ENCODE measurements at regions not wholly inside any gene's neighbourhood (a gene's known extent, or its start where the extent isn't known, plus 50 kb on each side); places are given as distances from the start of the nearest gene placed in this dataset.

GRCh38 chr2:41484858-41485234 lies 563.0 kb upstream of the PKDCC start:
- no peak for TF ChIP-seq CTCF (IDR thresholded peaks at IDR 0.05)
- TF ChIP-seq ZNF302 (CRISPR knock-in tag; IDR thresholded peaks at IDR 0.05) = no peak
- no peak for TF ChIP-seq POLR2A (IDR thresholded peaks at IDR 0.05; ENCODE audit: low read length)
- TF ChIP-seq HOXA7 (CRISPR knock-in tag; IDR thresholded peaks at IDR 0.05) = no peak
- TF ChIP-seq, protein P1, sequence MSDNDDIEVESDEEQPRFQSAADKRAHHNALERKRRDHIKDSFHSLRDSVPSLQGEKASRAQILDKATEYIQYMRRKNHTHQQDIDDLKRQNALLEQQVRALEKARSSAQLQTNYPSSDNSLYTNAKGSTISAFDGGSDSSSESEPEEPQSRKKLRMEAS (IDR thresholded peaks at IDR 0.05) = no peak
- TF ChIP-seq RCOR1 (IDR thresholded peaks at IDR 0.05; ENCODE audit: low read depth, low read length) = no peak
- TF ChIP-seq CHD4 (IDR thresholded peaks at IDR 0.05; ENCODE audit: borderline replicate concordance) = no peak
- TF ChIP-seq TP53 (CRISPR knock-in tag; IDR thresholded peaks at IDR 0.05) = no peak
- TF ChIP-seq REST (IDR thresholded peaks at IDR 0.05) = no peak
- TF ChIP-seq EP300 (IDR thresholded peaks at IDR 0.05) = no peak
- no peak for TF ChIP-seq JUNB (IDR thresholded peaks at IDR 0.05)
- no peak for TF ChIP-seq SMC3 (IDR thresholded peaks at IDR 0.05)
- TF ChIP-seq RFX5 (IDR thresholded peaks at IDR 0.05) = no peak
- TF ChIP-seq HEYL (CRISPR knock-in tag; IDR thresholded peaks at IDR 0.05) = no peak

All from A549 (cell line).